ENCODE measurements at regions not wholly inside any gene's neighbourhood (a gene's known extent, or its start where the extent isn't known, plus 50 kb on each side); places are given as distances from the start of the nearest gene placed in this dataset.
"Not testable (repeated sequence)": the region's sequence is repeated elsewhere in the genome, so short reads cannot be mapped to it uniquely, and the experiment has no call there.

DNA sequence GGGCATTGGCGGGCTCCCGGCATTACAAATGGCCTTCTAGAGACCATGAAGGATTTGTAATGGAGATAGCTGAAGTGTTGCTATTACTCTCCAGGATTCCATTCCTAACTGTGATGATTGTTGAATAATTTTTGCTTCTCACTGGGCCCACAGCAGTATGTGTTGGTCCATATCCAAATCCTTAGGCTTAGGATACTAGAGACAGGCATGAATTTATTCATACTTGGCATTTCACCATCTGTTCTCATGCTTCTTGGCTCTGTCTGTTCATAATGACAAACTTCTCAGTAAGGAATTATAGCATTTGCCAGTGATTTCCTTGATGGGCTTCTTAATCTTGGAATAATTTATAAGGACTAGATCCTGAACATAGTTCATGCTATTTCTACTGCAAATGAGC lies 832.9 kb downstream of the C12orf50 start:
- DNase-seq (ENCODE audit: low spot score in 2 of 2) (no peak), ATAC-seq (no peak)
- peaks cover 5 to 10% of the 10 kb centered on the region in 2 donors for H3K9me3 Mint-ChIP-seq
- H3K36me3 Mint-ChIP-seq = no peaks in the 10 kb centered on the region
- H3K27ac Mint-ChIP-seq = no peak overlapping the region

DNA sequence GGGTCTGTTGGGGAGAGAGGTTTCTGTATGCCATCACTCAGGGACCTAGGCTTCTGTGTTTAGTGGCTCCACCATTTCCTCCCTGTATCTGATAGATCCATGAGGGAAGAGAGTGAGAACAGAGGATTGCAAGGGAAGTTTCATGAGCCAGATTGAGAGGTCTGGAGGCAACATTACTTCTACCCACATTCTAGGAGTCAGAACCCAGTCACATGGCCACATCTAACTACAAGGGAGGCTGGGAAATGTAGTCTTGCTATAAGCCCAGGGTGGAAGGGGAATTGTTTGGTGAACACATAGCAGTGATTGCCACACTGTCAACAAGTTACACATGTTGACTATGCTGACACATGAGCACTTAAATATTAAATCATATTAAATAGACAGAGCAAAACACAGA lies 834.8 kb downstream of the C12orf50 start:
- not testable (repeated sequence) for H3K36me3 Mint-ChIP-seq; H3K9me3 Mint-ChIP-seq; ATAC-seq; DNase-seq (ENCODE audit: low spot score in 2 of 2); H3K27ac Mint-ChIP-seq

GRCh38 chr12:87185367-87185766 lies 843.8 kb downstream of the C12orf50 start:
- Mint-ChIP-seq H3K36me3 (no peaks in the 10 kb centered on the region), H3K27ac (no peak overlapping the region), H3K9me3 (peaks cover 3 to 7% of the 10 kb centered on the region in 2 donors)
- ATAC-seq (no peak), DNase-seq (ENCODE audit: low spot score in 2 of 2) (no peak)

GRCh38 chr12:87182696-87183233 lies 846.4 kb downstream of the C12orf50 start:
- no peak for ATAC-seq
- peaks cover 3 to 7% of the 10 kb centered on the region in 2 donors for H3K9me3 Mint-ChIP-seq
- no peak overlapping the region for H3K27ac Mint-ChIP-seq

GRCh38 chr12:87171356-87171755 lies 857.8 kb downstream of the C12orf50 start:
- no peak overlapping the region for H3K27ac Mint-ChIP-seq
- peaks cover 7 to 23% of the 10 kb centered on the region in 2 donors for H3K36me3 Mint-ChIP-seq
- H3K9me3 Mint-ChIP-seq = peaks cover 22 to 25% of the 10 kb centered on the region in 2 donors
- DNase-seq (ENCODE audit: low spot score in 2 of 2) (no peak), ATAC-seq (no peak)

More at GRCh38 chr12:87182696-87183233, 846.4 kb downstream of the C12orf50 start:
- DNase-seq (ENCODE audit: low spot score in 2 of 2) = no peak
- no peaks in the 10 kb centered on the region for H3K36me3 Mint-ChIP-seq

DNA sequence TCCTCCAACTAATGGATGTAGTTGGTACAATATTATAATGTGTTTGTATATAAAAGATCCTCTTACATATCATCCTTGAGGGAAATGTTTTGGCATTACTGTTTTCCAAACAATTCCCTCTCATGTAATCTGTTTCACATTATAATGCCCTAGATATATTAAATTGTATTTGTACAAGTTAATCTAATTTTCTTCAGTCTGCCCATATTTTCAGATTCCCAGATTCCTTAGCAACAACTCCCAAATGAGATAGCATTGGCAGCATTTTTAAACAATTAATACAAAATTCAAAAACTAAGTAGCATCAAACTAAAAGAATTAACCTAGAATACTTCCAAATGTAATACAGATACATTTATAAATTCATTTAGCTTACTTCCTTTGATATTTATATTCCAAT lies 860.2 kb downstream of the C12orf50 start:
- DNase-seq (ENCODE audit: low spot score in 2 of 2) = no peak
- H3K27ac Mint-ChIP-seq = no peak overlapping the region
- peaks cover 7 to 19% of the 10 kb centered on the region in 2 donors for H3K36me3 Mint-ChIP-seq
- peaks cover 15 to 27% of the 10 kb centered on the region in 2 donors for H3K9me3 Mint-ChIP-seq
- no peak for ATAC-seq

GRCh38 chr12:87165733-87166375 lies 863.3 kb downstream of the C12orf50 start:
- no peak overlapping the region for H3K27ac Mint-ChIP-seq
- peaks cover 5 to 6% of the 10 kb centered on the region in 2 donors for H3K36me3 Mint-ChIP-seq
- DNase-seq (ENCODE audit: low spot score in 2 of 2) (no peak), ATAC-seq (no peak)
- peaks cover 13 to 14% of the 10 kb centered on the region in 2 donors for H3K9me3 Mint-ChIP-seq

GRCh38 chr12:87163122-87163521 lies 866.1 kb downstream of the C12orf50 start:
- Mint-ChIP-seq H3K36me3 (no peaks in the 10 kb centered on the region), H3K9me3 (peaks cover 9 to 13% of the 10 kb centered on the region in 2 donors), H3K27ac (no peak overlapping the region)
- ATAC-seq = no peak
- no peak for DNase-seq (ENCODE audit: low spot score in 2 of 2)

- Mint-ChIP-seq H3K27ac (no peak overlapping the region), H3K36me3 (no peaks in the 10 kb centered on the region), H3K9me3 (peaks cover 9 to 13% of the 10 kb centered on the region in 2 donors)
- ATAC-seq (no peak), DNase-seq (ENCODE audit: low spot score in 2 of 2) (no peak)
Observed at GRCh38 chr12:87160848-87161601, 868.2 kb downstream of the C12orf50 start.

GRCh38 chr12:87157791-87158190 lies 871.4 kb downstream of the C12orf50 start:
- ATAC-seq (no peak), DNase-seq (ENCODE audit: low spot score in 2 of 2) (no peak)
- Mint-ChIP-seq H3K9me3 (peaks cover 0 to 11% of the 10 kb centered on the region in 2 donors), H3K27ac (no peak overlapping the region), H3K36me3 (no peaks in the 10 kb centered on the region)

DNA sequence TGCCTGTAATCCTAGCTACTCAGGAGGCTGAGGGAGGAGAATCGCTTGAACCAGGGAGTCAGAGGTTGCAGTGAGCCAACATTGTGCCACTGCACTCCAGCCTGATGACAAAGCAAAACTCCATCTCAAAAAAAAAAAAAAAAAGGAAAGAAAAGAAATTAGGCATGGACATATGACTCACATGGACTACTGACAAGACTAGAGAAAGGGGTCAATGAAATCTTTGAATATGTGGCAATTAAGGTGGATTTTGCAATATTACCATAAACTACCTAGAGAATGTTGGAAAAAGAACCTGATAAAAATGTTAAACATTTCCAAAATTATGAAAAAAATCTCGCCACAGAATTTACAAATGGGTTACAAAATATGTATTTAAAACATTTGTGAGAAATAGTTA lies 873.6 kb downstream of the C12orf50 start:
- DNase-seq (ENCODE audit: low spot score in 2 of 2) (no peak), ATAC-seq (no peak)
- peaks cover 6 to 16% of the 10 kb centered on the region in 2 donors for H3K9me3 Mint-ChIP-seq
- no peaks in the 10 kb centered on the region for H3K36me3 Mint-ChIP-seq
- no peak overlapping the region for H3K27ac Mint-ChIP-seq

GRCh38 chr12:87152841-87153528 lies 876.2 kb downstream of the C12orf50 start:
- H3K36me3 Mint-ChIP-seq = no peaks in the 10 kb centered on the region
- ATAC-seq (no peak), DNase-seq (ENCODE audit: low spot score in 2 of 2) (no peak)
- H3K9me3 Mint-ChIP-seq = peaks cover 14 to 29% of the 10 kb centered on the region in 2 donors
- no peak overlapping the region for H3K27ac Mint-ChIP-seq

- no peak overlapping the region for H3K27ac Mint-ChIP-seq
- ATAC-seq (no peak), DNase-seq (ENCODE audit: low spot score in 2 of 2) (no peak)
- peaks cover 14 to 30% of the 10 kb centered on the region in 2 donors for H3K9me3 Mint-ChIP-seq
- no peaks in the 10 kb centered on the region for H3K36me3 Mint-ChIP-seq
Observed at GRCh38 chr12:87152075-87152474, 877.1 kb downstream of the C12orf50 start.

DNA sequence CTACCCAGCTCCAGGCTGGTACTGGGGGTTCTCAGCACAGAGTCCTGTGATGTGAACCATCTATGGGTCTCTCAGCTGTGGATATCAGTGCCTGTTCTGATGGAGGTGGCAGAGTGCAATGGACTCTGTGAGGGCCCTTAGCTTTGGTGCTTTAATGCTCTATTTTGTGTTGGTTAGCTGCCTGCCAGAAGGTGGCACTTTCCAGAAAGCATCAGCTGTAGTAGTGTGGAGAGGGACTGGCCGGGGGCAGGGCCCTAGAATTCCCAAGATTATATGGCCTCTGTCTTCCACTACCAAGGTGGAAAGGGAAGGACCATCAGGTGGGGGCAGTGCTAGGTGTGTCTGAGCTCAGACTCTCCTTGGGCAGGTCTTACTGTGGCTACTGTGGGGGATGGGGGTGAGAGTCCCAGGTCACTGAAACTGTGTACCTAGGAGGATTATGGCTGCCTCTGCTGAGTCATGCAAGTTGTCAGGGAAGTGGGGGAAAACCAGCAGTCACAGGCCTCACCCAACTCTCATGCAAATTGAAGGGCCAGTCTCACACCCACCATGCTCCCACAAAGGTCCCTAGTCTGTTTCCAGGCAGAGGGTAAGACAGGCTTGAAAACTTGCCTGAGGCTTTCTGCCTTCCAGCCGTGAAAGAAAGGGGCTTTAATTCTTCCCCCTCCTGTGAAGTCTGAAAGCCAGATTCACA lies 878.1 kb downstream of the C12orf50 start:
- H3K27ac Mint-ChIP-seq = no peak overlapping the region
- no peak for ATAC-seq
- H3K36me3 Mint-ChIP-seq = no peaks in the 10 kb centered on the region
- DNase-seq (ENCODE audit: low spot score in 2 of 2) = no peak
- peaks cover 14 to 38% of the 10 kb centered on the region in 2 donors for H3K9me3 Mint-ChIP-seq

DNA sequence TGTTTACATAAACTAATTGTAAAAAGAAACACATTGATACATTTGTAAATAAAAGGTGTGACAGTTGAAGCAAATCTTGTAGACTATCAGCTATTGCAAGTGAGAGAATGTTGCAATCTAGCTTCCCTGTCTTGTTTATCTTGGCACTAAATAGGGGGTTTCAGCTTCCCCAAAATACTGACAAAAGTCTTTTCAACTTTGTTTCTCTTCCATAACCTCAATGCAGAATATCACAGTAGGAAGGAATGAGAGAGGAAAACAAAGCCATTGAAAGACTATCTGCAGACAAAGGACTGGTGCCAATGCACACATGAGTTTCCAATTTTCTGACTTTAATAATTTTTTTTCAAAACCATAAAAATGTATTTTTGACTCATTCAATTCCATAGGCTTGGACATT lies 886.2 kb upstream of the MGAT4C start:
- Mint-ChIP-seq H3K36me3 (no peaks in the 10 kb centered on the region), H3K9me3 (peaks cover 4 to 22% of the 10 kb centered on the region in 2 donors), H3K27ac (no peak overlapping the region)
- ATAC-seq (no peak), DNase-seq (ENCODE audit: low spot score in 2 of 2) (no peak)

DNA sequence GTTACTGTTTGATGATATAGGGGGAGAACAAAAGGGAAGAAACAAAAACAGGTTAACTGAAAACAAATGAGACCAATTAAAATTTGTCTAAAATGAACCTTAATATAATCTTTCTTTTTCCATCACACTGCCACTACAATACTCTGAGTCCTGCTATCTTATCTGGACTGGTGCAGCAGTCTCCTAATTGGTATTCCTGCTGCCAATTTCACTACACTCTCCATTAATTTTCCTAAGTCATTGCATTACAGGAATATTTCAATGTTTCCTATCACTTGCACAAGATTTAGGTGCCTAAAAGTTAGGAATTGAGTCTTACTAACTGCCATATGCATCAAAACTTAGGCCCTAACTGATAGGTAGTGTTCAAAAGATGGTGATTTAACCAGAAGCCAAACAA lies 884.9 kb upstream of the MGAT4C start:
- Mint-ChIP-seq H3K9me3 (peaks cover 4 to 13% of the 10 kb centered on the region in 2 donors), H3K36me3 (no peaks in the 10 kb centered on the region), H3K27ac (no peak overlapping the region)
- DNase-seq (ENCODE audit: low spot score in 2 of 2) (no peak), ATAC-seq (no peak)
